K562 (cell line): ENCODE measurements at regions not wholly inside any gene's neighbourhood (a gene's known extent, or its start where the extent isn't known, plus 50 kb on each side); places are given as distances from the start of the nearest gene placed in this dataset.
A peak's percentile ranks its signal among the peaks of the same experiment; 100 is the strongest.

Experiments used
- CAMTA2 ChIP-seq: fragments of 250-450 bp; sonication (Bioruptor Pico); conservative IDR thresholded peaks from 2 replicates; pipeline ENCODE4 v1.5.1; 2022
- CREB3L1 ChIP-seq: fragments of 450-650 bp; IDR thresholded peaks from 2 replicates; pipeline ENCODE4 v1.6.1; 2014; ENCODE audit warnings: low read depth, mild to moderate bottlenecking, moderate library complexity, borderline replicate concordance
- ELF4 ChIP-seq: fragments of 450-650 bp; formaldehyde crosslinking; IDR thresholded peaks from 2 replicates; pipeline ENCODE4 v1.4.0; 2022; ENCODE audit warnings: missing genetic modification characterization
- FOXJ2 ChIP-seq: fragments of 200-800 bp; sonication (Bioruptor generic); IDR thresholded peaks from 2 replicates; pipeline ENCODE4 v1.6.1; 2016; ENCODE audit warnings: missing genetic modification characterization, missing compliant biosample characterization
- HDAC2 ChIP-seq: fragments of 450-650 bp; IDR thresholded peaks from 2 replicates; pipeline ENCODE4 v1.6.1; 2016; ENCODE audit warnings: mild to moderate bottlenecking
- HMG20A ChIP-seq: fragments of 450-650 bp; formaldehyde crosslinking; conservative IDR thresholded peaks from 2 replicates; pipeline ENCODE4 v1.4.0; 2020; ENCODE audit warnings: mild to moderate bottlenecking, mixed read lengths
- HMGN3 ChIP-seq: IDR thresholded peaks from 2 replicates; pipeline ENCODE4 v1.6.1; 2011; ENCODE audit warnings: borderline replicate concordance, low read depth, mild to moderate bottlenecking, mixed read lengths, low read length; ENCODE audit not compliant: insufficient read length; ENCODE audit errors: extremely low read depth
- NEUROD1 ChIP-seq: fragments of 150-350 bp; IDR thresholded peaks from 2 replicates; pipeline ENCODE4 v1.6.1; 2014; ENCODE audit warnings: borderline replicate concordance, low read length, low read depth; ENCODE audit not compliant: partially characterized antibody
- NONO ChIP-seq, 2 experiments: fragments of 200-400 bp in 1 of 2; fragments of 450-650 bp in 1 of 2; formaldehyde crosslinking in 1 of 2; IDR thresholded peaks; 2 replicates each; pipeline ENCODE4 v1.6.1; 2017; ENCODE audit warnings: low read depth in 2 of 2, mild to moderate bottlenecking in 2 of 2, moderate library complexity in 2 of 2, low read length in 1 of 2
- PBX2 ChIP-seq, 2 experiments: IDR thresholded peaks in 1 of 2; conservative IDR thresholded peaks in 1 of 2; 2 replicates each; pipeline ENCODE4 v1.6.1; 2016; ENCODE audit warnings: low read depth in 2 of 2, mild to moderate bottlenecking in 1 of 2, missing compliant biosample characterization in 1 of 2, missing genetic modification characterization in 1 of 2, moderate library complexity in 1 of 2
- RBM34 ChIP-seq: fragments of 200-400 bp; formaldehyde crosslinking; IDR thresholded peaks from 2 replicates; pipeline ENCODE4 v1.6.1; 2018; ENCODE audit warnings: low read length, borderline replicate concordance; ENCODE audit not compliant: insufficient read depth
- SIRT6 ChIP-seq: IDR thresholded peaks from one replicate; pipeline ENCODE4 v1.6.1; 2012; ENCODE audit warnings: low read depth, mild to moderate bottlenecking, control low read depth, inconsistent platforms, low read length, moderate library complexity
- SMARCA5 ChIP-seq: fragments of 450-650 bp; IDR thresholded peaks from 2 replicates; pipeline ENCODE4 v1.6.1; 2016
- ZNF583 ChIP-seq: fragments of 250-450 bp; sonication (Bioruptor Pico); IDR thresholded peaks from 2 replicates; pipeline ENCODE4 v1.4.0; 2020
- TF ChIP-seq, protein P1 (sequence below): IDR thresholded peaks from 3 replicates; pipeline ENCODE4 v1.6.1; 2011; ENCODE audit warnings: borderline replicate concordance, mild to moderate bottlenecking, moderate library complexity; ENCODE audit not compliant: insufficient read length; ENCODE audit errors: extremely low read depth
- TF ChIP-seq, protein P2 (sequence below): sonication (generic); formaldehyde crosslinking; IDR thresholded peaks from 2 replicates; pipeline ENCODE4 v1.8.0; 2022; ENCODE audit warnings: mild to moderate bottlenecking, missing genetic modification reagents
- TF ChIP-seq, protein P3 (sequence below), 2 experiments: fragments of 200-800 bp in 1 of 2; sonication (Bioruptor generic) in 1 of 2; sonication (generic) in 1 of 2; formaldehyde crosslinking in 1 of 2; IDR thresholded peaks in 1 of 2; conservative IDR thresholded peaks in 1 of 2; 2 replicates each; pipeline versions ENCODE4 v1.5.0 to v1.6.1; 2016 to 2020; ENCODE audit warnings: missing compliant biosample characterization in 1 of 2, missing genetic modification characterization in 1 of 2, missing genetic modification reagents in 1 of 2

GRCh38 chr6:781350-781961 lies 88.5 kb upstream of the EXOC2 start (continued):
- TF ChIP-seq RBM34, result no peak
- TF ChIP-seq CAMTA2 (CRISPR knock-in tag), result no peak
- TF ChIP-seq CREB3L1, result no peak; the same call in 1 of the 2 replicates
- TF ChIP-seq SMARCA5, result no peak
- no peak for TF ChIP-seq HMG20A
- peak; percentile 83 for TF ChIP-seq HDAC2
- TF ChIP-seq PBX2 (CRISPR knock-in tag; IDR thresholded peaks at IDR 0.05; ENCODE audit: low read depth), result no peak
- 0 out of 2 replicates have a peak, but pooled peaks have one; percentile 5 for TF ChIP-seq PBX2 (tag; conservative IDR thresholded peaks at IDR 0.05; ENCODE audit: low read depth)
- TF ChIP-seq, protein P1, sequence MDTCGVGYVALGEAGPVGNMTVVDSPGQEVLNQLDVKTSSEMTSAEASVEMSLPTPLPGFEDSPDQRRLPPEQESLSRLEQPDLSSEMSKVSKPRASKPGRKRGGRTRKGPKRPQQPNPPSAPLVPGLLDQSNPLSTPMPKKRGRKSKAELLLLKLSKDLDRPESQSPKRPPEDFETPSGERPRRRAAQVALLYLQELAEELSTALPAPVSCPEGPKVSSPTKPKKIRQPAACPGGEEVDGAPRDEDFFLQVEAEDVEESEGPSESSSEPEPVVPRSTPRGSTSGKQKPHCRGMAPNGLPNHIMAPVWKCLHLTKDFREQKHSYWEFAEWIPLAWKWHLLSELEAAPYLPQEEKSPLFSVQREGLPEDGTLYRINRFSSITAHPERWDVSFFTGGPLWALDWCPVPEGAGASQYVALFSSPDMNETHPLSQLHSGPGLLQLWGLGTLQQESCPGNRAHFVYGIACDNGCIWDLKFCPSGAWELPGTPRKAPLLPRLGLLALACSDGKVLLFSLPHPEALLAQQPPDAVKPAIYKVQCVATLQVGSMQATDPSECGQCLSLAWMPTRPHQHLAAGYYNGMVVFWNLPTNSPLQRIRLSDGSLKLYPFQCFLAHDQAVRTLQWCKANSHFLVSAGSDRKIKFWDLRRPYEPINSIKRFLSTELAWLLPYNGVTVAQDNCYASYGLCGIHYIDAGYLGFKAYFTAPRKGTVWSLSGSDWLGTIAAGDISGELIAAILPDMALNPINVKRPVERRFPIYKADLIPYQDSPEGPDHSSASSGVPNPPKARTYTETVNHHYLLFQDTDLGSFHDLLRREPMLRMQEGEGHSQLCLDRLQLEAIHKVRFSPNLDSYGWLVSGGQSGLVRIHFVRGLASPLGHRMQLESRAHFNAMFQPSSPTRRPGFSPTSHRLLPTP, result no peak
- no peak for TF ChIP-seq HMGN3
- no peak for TF ChIP-seq NONO (IDR thresholded peaks at IDR 0.05; ENCODE audit: low read depth in 2 of 2, low read length in 1 of 2)
- no peak for TF ChIP-seq NEUROD1
- TF ChIP-seq, protein P2, sequence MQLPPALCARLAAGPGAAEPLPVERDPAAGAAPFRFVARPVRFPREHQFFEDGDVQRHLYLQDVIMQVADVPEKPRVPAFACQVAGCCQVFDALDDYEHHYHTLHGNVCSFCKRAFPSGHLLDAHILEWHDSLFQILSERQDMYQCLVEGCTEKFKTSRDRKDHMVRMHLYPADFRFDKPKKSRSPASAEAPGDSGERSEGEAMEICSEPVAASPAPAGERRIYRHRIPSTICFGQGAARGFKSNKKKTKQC, result no peak
- TF ChIP-seq, protein P3, sequence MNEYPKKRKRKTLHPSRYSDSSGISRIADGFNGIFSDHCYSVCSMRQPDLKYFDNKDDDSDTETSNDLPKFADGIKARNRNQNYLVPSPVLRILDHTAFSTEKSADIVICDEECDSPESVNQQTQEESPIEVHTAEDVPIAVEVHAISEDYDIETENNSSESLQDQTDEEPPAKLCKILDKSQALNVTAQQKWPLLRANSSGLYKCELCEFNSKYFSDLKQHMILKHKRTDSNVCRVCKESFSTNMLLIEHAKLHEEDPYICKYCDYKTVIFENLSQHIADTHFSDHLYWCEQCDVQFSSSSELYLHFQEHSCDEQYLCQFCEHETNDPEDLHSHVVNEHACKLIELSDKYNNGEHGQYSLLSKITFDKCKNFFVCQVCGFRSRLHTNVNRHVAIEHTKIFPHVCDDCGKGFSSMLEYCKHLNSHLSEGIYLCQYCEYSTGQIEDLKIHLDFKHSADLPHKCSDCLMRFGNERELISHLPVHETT (CRISPR knock-in tag; conservative IDR thresholded peaks at IDR 0.05 in 1 of 2, IDR thresholded peaks at IDR 0.05 in 1 of 2), result no peak
- TF ChIP-seq FOXJ2 (tag), result no peak
- TF ChIP-seq ZNF583 (CRISPR knock-in tag), result no peak
- TF ChIP-seq ELF4 (CRISPR knock-in tag), result no peak
- TF ChIP-seq SIRT6, result no peak
